ENCODE measurements at regions not wholly inside any gene's neighbourhood (a gene's known extent, or its start where the extent isn't known, plus 50 kb on each side); places are given as distances from the start of the nearest gene placed in this dataset.

- DNase-seq (ENCODE audit: low read depth, low spot score): peak; percentile 28
- FAIRE-seq: peak; percentile 57
Observed at GRCh38 chr5:155091768-155092717, 78.5 kb downstream of the KIF4B start.

GRCh38 chr5:155094455-155094854, 80.9 kb downstream of the KIF4B start:
- no peak overlapping the region for H2AFZ ChIP-seq (ENCODE audit: low read depth, low read length)
- TF ChIP-seq POLR2A (IDR thresholded peaks at IDR 0.05; ENCODE audit: low read depth, low read length): no peak
- TF ChIP-seq MYC (IDR thresholded peaks at IDR 0.05; ENCODE audit: low read depth, low read length): no peak
- TF ChIP-seq JUN (IDR thresholded peaks at IDR 0.05; ENCODE audit: borderline replicate concordance, insufficient read depth, insufficient read length, low read depth): no peak
- TF ChIP-seq FOS (IDR thresholded peaks at IDR 0.05; ENCODE audit: borderline replicate concordance, insufficient read depth, low read length): no peak
- TF ChIP-seq GATA2 (IDR thresholded peaks at IDR 0.05; ENCODE audit: insufficient read depth, insufficient read length, low read depth, low read length): no peak
- TF ChIP-seq EZH2 (IDR thresholded peaks at IDR 0.05; ENCODE audit: borderline replicate concordance, low read depth, low read length, severe bottlenecking): no peak
- no peak for TF ChIP-seq CTCF (IDR thresholded peaks at IDR 0.05; ENCODE audit: extremely low read depth in 1 of 2, insufficient read depth in 1 of 2, low read depth in 1 of 2, low read length in 2 of 2)
- no peak for TF ChIP-seq MAX (IDR thresholded peaks at IDR 0.05; ENCODE audit: insufficient read depth, insufficient read length)
- no peak for TF ChIP-seq POLR2AphosphoS5 (IDR thresholded peaks at IDR 0.05; ENCODE audit: insufficient read depth, low read depth, low read length)
- H3K27ac ChIP-seq (ENCODE audit: insufficient read depth, low read depth, low read length): no peak overlapping the region
- H3K36me3 ChIP-seq (ENCODE audit: control insufficient read depth in 2 of 2, extremely low read depth in 1 of 2, insufficient read depth in 2 of 2, low read length in 2 of 2): no peaks in the 10 kb centered on the region
- CTCF ChIA-PET: interaction anchor here (0.8 to 1.2 kb wide), 2 partner anchors 46 to 53 kb away, joined by 3 read pairs; no protein-coding TSS in a partner anchor
- no peak for FAIRE-seq
- H3K4me2 ChIP-seq (ENCODE audit: insufficient read depth, low read length): no peak overlapping the region
- H3K9me1 ChIP-seq (replicated peaks; ENCODE audit: control insufficient read depth, extremely low read depth, insufficient read depth, low read length): no peaks in the 10 kb centered on the region
- H3K79me2 ChIP-seq (ENCODE audit: control insufficient read depth, insufficient read depth, low read length): no peaks in the 10 kb centered on the region
- intact Hi-C loops (cut with micrococcal nuclease) (no loop called here), dilution Hi-C loops (cut with MboI; ENCODE audit: extremely low pct_ligation_motif_present, low sequenced_read_pairs) (no loop called here)
- no peak overlapping the region for H3K9ac ChIP-seq (replicated peaks; ENCODE audit: extremely low read depth, insufficient read depth, low read length)
- H3K27me3 ChIP-seq (ENCODE audit: control insufficient read depth in 2 of 2, insufficient read depth in 2 of 2, low read length in 2 of 2): no peaks in the 10 kb centered on the region
- POLR2A ChIA-PET: no interaction called here
- DNase-seq (ENCODE audit: low read depth, low spot score): no peak
- no TSS peak for BruUV-seq (replicated peaks)
- peaks cover 9% of the 10 kb centered on the region for H3K4me1 ChIP-seq (ENCODE audit: control insufficient read depth, extremely low read depth, insufficient read depth, low read length)
- H3K9me3 ChIP-seq (replicated peaks; ENCODE audit: control insufficient read depth, insufficient read depth, low read length): no peaks in the 10 kb centered on the region
- no peak overlapping the region for H3K4me3 ChIP-seq (replicated peaks in 1 of 3; ENCODE audit: insufficient read depth in 1 of 3, low read depth in 1 of 3, low read length in 3 of 3)
- H4K20me1 ChIP-seq (replicated peaks; ENCODE audit: control insufficient read depth, extremely low read depth, insufficient read depth, low read length): no peaks in the 10 kb centered on the region

More at GRCh38 chr5:155091768-155092717, 78.5 kb downstream of the KIF4B start:
- no peaks in the 10 kb centered on the region for H3K9me3 ChIP-seq (replicated peaks; ENCODE audit: control insufficient read depth, insufficient read depth, low read length)
- dilution Hi-C loops (cut with MboI; ENCODE audit: extremely low pct_ligation_motif_present, low sequenced_read_pairs) (no loop called here), intact Hi-C loops (cut with micrococcal nuclease) (no loop called here)
- H4K20me1 ChIP-seq (replicated peaks; ENCODE audit: control insufficient read depth, extremely low read depth, insufficient read depth, low read length): no peaks in the 10 kb centered on the region
- no peaks in the 10 kb centered on the region for H3K36me3 ChIP-seq (ENCODE audit: control insufficient read depth in 2 of 2, extremely low read depth in 1 of 2, insufficient read depth in 2 of 2, low read length in 2 of 2)
- H3K4me1 ChIP-seq (ENCODE audit: control insufficient read depth, extremely low read depth, insufficient read depth, low read length): peaks cover 9% of the 10 kb centered on the region
- H3K4me2 ChIP-seq (ENCODE audit: insufficient read depth, low read length): peak overlapping the region; percentile 62
- no peak overlapping the region for H3K27ac ChIP-seq (ENCODE audit: insufficient read depth, low read depth, low read length)
- CTCF ChIA-PET: interaction anchor here (0.6 to 2.1 kb wide), 7 partner anchors 10 to 139 kb away, joined by 3 to 10 read pairs (median 4); no protein-coding TSS in a partner anchor
- no peak for TF ChIP-seq JUN (IDR thresholded peaks at IDR 0.05; ENCODE audit: borderline replicate concordance, insufficient read depth, insufficient read length, low read depth)
- no peak for TF ChIP-seq MAX (IDR thresholded peaks at IDR 0.05; ENCODE audit: insufficient read depth, insufficient read length)
- peak; percentile 45 for TF ChIP-seq FOS (IDR thresholded peaks at IDR 0.05; ENCODE audit: borderline replicate concordance, insufficient read depth, low read length)
- TF ChIP-seq MYC (IDR thresholded peaks at IDR 0.05; ENCODE audit: low read depth, low read length): no peak
- no peak for TF ChIP-seq GATA2 (IDR thresholded peaks at IDR 0.05; ENCODE audit: insufficient read depth, insufficient read length, low read depth, low read length)
- TF ChIP-seq POLR2AphosphoS5 (IDR thresholded peaks at IDR 0.05; ENCODE audit: insufficient read depth, low read depth, low read length): no peak
- peak overlapping the region; percentile 88 for H2AFZ ChIP-seq (ENCODE audit: low read depth, low read length)
- no peak overlapping the region for H3K9ac ChIP-seq (replicated peaks; ENCODE audit: extremely low read depth, insufficient read depth, low read length)
- no peaks in the 10 kb centered on the region for H3K79me2 ChIP-seq (ENCODE audit: control insufficient read depth, insufficient read depth, low read length)
- POLR2A ChIA-PET: no interaction called here
- no peaks in the 10 kb centered on the region for H3K27me3 ChIP-seq (ENCODE audit: control insufficient read depth in 2 of 2, insufficient read depth in 2 of 2, low read length in 2 of 2)
- H3K4me3 ChIP-seq (replicated peaks in 1 of 3; ENCODE audit: insufficient read depth in 1 of 3, low read depth in 1 of 3, low read length in 3 of 3): no peak overlapping the region
- H3K9me1 ChIP-seq (replicated peaks; ENCODE audit: control insufficient read depth, extremely low read depth, insufficient read depth, low read length): no peaks in the 10 kb centered on the region
- BruUV-seq (replicated peaks): no TSS peak

All from endothelial cell of umbilical vein (primary cell).